Lower leg skin (tissue), 4 donors: ENCODE measurements at regions not wholly inside any gene's neighbourhood (a gene's known extent, or its start where the extent isn't known, plus 50 kb on each side); places are given as distances from the start of the nearest gene placed in this dataset.

ENCODE experiments used
- DNase-seq, 2 donors: peaks; one replicate each; pipeline ENCODE4 v3.0.0-alpha.2; 2019; ENCODE audit warnings: low spot score in 2 of 2
- H3K4me3 ChIP-seq: fragments of 200-600 bp; sonication (generic); 2 replicates; pipeline ENCODE4 v1.5.1; 2017; ENCODE audit warnings: mild to moderate bottlenecking, low read depth; ENCODE audit not compliant: poor library complexity, severe bottlenecking
- POLR2A ChIP-seq, 2 donors: fragments of 450-650 bp; IDR thresholded peaks; one replicate each; pipeline ENCODE4 v1.6.1; 2016 to 2017; ENCODE audit warnings: antibody characterized with exemption in 2 of 2, mild to moderate bottlenecking in 1 of 2, moderate library complexity in 1 of 2
- WGBS, 2 donors: methylation state at CpG; one replicate each; pipeline ENCODE4 v1.1.5; 2018; 5-methylcytosine and 5-hydroxymethylcytosine counted together
- intact Hi-C: fragments of 100-400 bp; cut with DNase I; formaldehyde crosslinking; loops from one replicate; pipeline ENCODE4 v1.15.0; 2023; ENCODE audit warnings: low total_unique reads
- TF ChIP-seq, protein P1 (sequence below), 3 donors: fragments of 450-650 bp; IDR thresholded peaks; one replicate each; pipeline ENCODE4 v1.5.1; 2016; ENCODE audit warnings: antibody characterized with exemption in 3 of 3, mild to moderate bottlenecking in 3 of 3, moderate library complexity in 2 of 3

DNA sequence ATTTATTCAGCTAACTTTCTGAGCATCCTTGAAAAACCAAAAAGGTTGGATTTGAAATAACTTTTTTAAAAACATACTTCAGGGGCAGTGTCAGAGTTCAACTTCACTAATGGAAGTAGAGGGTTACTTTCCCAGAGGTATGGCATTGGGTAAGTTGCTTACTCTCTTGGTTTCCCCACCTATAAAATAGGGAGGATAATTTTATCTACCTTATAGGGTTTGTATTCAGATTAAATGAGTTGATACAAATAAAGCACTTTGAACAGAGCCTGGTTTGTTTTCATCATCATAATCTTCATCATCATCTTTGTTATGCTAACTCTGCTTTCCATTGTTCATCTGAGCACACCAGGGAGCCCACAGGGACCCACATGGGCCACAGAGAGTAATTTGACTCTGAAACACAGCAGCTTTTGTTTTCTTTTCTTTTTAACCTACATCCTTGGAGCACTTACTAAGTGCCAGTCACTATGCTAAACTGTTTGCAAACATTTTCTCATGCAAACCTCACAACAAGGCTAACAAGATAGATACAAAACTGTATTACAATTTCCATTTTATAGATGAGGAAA is 179.1 kb upstream of the SLC24A2 start:
- H3K4me3 ChIP-seq = no peak overlapping the region
- TF ChIP-seq, protein P1, sequence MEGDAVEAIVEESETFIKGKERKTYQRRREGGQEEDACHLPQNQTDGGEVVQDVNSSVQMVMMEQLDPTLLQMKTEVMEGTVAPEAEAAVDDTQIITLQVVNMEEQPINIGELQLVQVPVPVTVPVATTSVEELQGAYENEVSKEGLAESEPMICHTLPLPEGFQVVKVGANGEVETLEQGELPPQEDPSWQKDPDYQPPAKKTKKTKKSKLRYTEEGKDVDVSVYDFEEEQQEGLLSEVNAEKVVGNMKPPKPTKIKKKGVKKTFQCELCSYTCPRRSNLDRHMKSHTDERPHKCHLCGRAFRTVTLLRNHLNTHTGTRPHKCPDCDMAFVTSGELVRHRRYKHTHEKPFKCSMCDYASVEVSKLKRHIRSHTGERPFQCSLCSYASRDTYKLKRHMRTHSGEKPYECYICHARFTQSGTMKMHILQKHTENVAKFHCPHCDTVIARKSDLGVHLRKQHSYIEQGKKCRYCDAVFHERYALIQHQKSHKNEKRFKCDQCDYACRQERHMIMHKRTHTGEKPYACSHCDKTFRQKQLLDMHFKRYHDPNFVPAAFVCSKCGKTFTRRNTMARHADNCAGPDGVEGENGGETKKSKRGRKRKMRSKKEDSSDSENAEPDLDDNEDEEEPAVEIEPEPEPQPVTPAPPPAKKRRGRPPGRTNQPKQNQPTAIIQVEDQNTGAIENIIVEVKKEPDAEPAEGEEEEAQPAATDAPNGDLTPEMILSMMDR (IDR thresholded peaks at IDR 0.05) = no peak
- no peak for TF ChIP-seq POLR2A (IDR thresholded peaks at IDR 0.05)
- DNase-seq = no peak
- intact Hi-C loops = no loop called here

DNA sequence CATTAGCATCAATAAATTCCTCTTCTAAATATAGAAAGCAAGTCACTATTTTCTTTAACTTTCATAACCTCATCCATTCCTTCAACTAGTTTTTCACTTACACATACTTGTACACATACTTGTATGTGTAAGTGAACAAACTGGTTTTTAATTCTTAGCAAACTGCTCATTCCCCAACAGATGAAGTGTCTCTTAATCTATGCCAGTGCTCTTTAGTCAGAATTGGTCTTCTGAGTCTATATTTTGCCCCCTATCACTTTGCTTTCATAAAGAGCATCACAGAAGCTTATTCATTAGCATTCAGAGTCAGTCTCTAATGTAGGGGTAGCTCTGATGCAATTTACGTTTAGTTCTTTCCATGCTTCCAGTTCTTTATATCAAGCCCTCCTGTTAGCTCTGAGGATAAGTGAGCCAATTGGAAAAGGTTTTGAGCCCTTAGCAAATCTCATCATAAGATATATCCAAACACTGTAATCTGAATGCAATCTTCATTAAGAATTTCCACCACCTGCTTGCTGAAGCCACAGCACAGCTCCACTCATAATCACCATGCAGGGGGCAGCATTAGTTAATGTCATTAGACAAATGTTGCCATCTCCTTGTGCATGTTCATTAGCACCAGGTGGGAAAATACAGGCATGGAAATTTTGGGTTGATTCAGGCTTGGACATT is 178.5 kb upstream of the SLC24A2 start:
- WGBS, 2 donors = 78 to 81% methylated on average over 1 of the region's 1 CpG
- H3K4me3 ChIP-seq = no peak overlapping the region

DNA sequence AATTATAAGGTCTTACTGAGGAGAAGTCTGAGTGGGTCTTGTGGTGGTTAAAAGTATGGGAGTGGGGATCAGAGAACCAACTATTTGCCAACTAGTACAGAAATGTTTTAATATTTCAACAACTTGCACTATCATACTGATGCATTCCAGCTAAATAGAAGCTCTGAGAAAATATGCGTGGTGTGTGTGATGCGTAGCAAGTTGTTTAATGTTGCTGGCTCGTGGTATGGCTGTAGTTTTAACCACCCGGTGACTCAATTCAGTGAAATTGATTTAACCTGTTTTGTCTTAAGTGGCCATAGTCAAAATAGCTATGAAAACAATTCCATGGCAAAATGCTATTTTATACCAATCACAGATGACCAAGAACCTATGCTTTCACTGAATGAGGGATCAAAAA is 176.5 kb upstream of the SLC24A2 start:
- H3K4me3 ChIP-seq = no peak overlapping the region
- 78 to 79% methylated on average over 4 of the region's 4 CpGs for WGBS, 2 donors
- DNase-seq = no peak
- intact Hi-C loops = no loop called here
- TF ChIP-seq POLR2A (IDR thresholded peaks at IDR 0.05) = no peak
- TF ChIP-seq, protein P1 (IDR thresholded peaks at IDR 0.05) = no peak

More for the DNA sequence above, 178.5 kb upstream of the SLC24A2 start:
- TF ChIP-seq, protein P1 (IDR thresholded peaks at IDR 0.05) = no peak
- TF ChIP-seq POLR2A (IDR thresholded peaks at IDR 0.05) = no peak
- intact Hi-C loops = no loop called here
- DNase-seq = no peak

DNA sequence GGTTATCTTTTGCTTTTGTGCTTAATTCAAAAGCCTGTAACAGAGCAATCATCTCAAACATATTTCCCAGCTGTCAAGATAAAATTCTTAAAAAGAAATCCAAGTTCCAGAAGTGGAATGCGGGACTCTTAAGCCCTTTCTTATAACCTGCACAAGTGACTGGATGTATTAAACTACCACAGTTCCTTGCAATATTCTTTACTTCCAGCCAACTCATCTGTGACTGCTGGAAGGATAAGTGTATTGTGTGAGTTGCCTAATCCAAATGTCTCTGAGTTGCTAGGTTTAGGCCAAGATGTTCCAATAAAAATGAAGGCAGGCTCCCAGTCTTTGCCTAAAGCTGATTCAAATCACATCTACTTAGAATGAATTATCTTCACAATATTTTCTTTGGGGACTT is 159.2 kb upstream of the SLC24A2 start:
- intact Hi-C loops = no loop called here
- WGBS, 2 donors = 59 to 87% methylated on average over 1 of the region's 1 CpG
- DNase-seq = no peak

DNA sequence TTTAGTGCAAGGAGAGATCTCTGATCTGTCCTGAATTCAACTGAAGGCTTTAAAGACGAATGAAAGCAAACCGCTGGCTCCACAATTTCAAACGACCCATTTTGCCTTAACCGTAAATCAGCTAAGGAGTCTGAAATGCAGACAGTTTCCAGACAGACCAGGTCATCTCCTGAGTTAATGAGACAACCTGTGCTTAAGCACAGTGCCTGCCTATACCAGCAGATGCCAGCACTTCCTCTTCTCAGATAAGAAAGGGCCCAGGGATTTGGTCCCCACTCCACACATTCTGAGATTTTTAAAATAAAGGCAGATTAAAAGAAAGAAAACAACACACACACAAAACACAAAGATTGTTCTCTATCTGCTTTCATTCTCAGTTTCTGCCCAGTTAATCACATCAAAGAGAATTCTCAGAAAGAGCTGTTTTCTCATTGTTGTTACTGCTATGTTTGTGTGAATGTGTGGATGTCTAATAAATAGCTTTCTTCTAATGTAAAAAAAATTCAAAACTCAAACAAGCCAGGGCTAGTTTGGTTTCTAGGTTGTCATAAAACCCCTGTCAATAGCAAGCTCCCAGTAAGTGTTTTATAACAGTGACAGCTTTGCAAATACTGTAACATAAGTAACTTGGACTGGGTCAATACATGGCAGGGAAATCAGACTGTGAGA is 157.7 kb upstream of the SLC24A2 start:
- 62 to 76% methylated on average over 4 of the region's 4 CpGs for WGBS, 2 donors
- intact Hi-C loops = no loop called here
- TF ChIP-seq POLR2A (IDR thresholded peaks at IDR 0.05) = no peak
- TF ChIP-seq, protein P1 (IDR thresholded peaks at IDR 0.05) = no peak
- no peak overlapping the region for H3K4me3 ChIP-seq
- DNase-seq = no peak

More for the DNA sequence above, 159.2 kb upstream of the SLC24A2 start:
- TF ChIP-seq, protein P1 (IDR thresholded peaks at IDR 0.05) = no peak
- TF ChIP-seq POLR2A (IDR thresholded peaks at IDR 0.05) = no peak
- no peak overlapping the region for H3K4me3 ChIP-seq
